LoVo (cell line): ENCODE measurements at regions not wholly inside any gene's neighbourhood (a gene's known extent, or its start where the extent isn't known, plus 50 kb on each side); places are given as distances from the start of the nearest gene placed in this dataset.

ENCODE experiments used
- DNase-seq: peaks from one replicate; pipeline ENCODE4 v3.0.0-alpha.2; 2016; ENCODE audit warnings: low spot score

DNA sequence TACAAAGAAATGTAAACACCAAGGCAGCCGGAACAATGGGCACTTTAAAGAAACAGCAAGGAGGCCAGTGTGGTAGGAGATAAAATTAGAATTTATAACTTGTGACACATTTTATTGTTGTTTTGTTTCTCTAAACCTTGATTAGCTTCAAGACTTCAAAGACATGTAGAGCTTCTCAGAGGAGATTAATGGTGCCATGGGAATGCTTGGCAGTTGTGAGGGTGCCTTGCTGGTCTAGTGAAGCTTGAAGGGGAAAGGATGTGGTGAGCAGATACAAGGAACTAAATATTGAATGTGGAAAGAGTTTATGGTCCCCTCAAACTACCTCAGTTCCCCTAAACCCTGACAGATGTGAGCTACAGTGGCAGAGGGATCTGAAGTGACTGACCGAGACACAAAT is 322.4 kb upstream of the ADAMTS16 start:
- DNase-seq: no peak

DNA sequence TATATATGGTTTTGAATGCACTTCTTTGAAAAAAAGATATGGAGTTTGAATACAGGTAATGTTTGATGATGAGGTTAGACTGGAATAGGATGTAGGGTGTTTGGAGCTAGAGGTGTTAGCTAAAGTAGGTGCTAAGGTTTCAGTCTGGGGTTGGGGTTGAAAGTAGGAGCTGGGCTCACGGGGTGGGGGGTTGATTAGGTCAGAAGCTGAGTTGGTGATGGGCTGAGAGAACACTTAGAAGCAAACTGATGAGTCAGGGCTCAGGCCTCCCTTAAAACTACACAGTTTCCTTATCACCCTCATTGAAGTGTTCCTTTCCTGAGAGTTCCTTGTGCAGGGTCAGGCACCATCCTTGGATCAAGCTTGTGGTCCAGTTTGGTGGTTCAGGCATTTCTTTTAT is 308.8 kb upstream of the ADAMTS16 start:
- DNase-seq: no peak

DNA sequence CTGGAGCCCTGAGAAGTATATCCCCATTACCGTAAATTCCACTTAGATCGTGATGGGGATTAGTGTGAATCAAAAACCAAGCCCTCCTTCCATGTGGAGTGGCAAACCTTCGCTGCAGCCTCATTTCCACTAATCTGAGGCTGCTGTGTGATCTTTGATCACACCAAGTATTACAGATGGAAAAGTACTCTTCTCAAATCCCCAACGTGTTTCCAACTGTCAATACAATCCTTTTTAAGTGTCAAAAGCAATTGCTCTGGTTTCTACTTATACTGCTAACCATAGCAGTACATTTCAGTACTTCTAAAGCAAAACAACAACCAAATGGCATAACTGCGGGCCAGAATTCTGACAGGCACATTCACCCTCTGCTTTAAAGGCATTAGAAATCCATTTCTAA is 307.7 kb upstream of the ADAMTS16 start:
- DNase-seq: no peak

DNA sequence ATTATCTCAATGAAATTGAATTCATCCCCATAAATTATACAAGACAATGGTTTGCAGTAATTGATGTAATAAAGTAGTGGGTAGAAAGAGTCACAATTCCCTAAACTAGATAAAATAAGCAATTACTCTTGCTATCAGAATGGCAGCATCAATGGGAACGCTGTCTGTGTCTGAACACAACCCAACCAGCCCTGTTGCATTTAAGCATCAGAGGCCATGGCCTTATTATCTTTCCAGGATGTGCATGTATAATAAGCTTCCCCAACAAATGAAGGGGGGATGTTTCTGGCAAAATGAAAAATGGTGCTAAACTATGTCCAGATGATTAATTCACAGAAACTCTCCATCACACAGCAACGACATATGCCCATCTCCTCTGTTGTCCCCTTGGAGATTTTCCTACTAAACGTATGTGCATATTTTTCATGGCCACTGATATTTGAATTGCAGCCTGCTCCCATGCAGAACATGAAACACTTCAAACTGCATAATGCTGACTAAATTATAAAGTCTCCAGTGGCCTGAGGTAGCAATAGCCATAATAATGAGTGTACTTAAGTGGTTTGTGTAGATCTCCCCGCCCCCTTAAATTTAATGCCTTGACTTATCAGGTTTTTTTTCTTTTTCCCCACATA is 306.9 kb upstream of the ADAMTS16 start:
- DNase-seq: no peak

DNA sequence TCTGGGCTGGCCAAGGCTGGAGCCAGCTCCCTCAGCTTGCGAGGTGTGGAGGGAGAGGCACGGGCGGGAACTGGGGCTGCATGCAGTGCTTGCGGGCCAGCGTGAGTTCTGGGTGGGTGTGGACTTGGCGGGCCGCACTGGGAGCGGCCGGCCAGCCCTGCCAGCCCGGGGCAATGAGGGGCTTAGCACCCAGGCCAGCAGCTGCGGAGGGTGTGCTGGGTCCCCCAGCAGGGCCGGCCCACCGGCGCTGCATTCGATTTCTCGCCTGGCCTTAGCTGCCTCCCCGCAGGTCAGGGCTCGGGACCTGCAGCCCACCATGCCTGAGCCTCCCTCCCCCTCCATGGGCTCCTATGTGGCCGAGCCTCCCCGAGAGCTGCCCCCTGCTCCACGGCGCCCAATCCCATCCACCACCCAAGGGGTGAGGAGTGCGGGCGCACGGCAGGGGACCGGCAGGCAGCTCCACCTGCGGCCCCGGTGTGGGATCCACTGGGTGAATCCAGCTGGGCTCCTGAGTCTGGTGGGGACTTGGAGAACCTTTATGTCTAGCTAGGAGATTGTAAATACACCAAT is 302.6 kb upstream of the ADAMTS16 start:
- no peak for DNase-seq

DNA sequence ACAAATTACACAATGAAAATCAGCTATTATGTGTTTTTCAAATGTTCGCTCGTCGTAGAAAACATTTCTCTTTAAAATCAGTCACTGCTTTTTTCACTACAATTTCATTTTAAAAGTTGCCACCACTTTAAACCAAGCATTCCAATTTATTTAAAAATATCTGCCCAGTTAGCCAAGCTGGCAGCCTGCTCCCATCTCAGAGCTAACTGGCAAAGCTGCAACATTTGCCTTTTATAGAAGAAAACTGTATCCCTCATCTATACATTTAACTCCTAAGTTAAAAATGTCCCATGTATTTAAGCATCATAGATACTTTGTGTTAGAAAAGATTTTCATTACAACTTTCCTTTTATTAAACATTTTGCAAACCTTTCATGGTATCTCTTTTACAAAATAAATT is 294.9 kb upstream of the ADAMTS16 start:
- DNase-seq: no peak

DNA sequence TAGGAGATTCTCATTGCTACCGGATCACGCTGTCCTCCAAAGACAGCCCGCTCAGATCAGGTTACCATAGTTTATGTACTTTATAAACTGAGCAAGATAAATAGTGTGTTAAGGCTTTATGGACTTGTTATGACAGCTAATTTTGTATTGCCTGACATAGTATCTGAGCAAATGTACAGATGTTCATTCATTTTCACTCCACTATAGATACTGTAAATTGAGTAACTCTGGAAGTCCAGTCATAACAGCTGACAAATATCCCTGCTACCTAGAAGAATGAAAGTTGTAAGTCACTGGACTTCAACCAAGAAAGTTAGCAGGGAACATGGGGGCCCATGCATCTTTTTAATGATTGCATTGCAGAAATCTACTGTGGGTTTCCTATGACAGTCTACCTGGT is 292.4 kb upstream of the ADAMTS16 start:
- DNase-seq: no peak

DNA sequence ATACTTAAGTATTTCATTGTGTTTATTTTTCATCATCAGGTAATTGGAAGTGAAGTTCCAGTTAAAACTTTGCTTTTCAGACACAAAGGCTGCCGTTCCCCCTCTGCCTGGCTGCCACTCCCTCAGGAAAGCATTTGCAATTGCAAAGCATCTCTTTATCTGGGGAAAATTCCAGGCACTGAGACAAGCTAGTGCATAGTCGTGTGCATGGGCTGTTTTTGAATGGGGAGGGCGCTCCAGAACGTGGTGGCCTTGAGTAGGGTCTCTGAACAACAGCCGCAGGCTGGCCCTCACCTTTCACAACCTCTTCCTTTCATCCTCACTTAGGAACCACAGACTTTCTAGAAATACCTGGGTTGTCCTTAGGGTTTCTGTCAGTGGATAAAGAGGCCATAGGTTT is 285.1 kb upstream of the ADAMTS16 start:
- no peak for DNase-seq

DNA sequence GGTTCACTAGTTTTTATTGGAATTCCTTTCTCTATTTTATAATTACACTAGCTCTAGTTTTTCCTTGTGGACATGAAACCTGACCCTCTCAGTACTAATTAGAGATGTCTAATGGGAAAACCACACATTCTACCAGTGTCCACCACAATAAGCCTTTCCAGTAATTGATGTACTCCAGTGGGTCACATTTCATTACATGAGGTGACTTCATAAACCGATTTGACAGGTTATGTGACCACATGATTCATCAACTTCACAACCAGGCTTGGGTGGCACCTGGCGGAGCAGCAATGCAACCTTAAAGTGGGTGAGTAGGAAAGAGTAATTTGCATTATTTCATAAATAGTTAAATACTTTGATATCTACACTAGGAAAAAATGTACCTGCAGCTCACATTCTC is 284.2 kb upstream of the ADAMTS16 start:
- no peak for DNase-seq

DNA sequence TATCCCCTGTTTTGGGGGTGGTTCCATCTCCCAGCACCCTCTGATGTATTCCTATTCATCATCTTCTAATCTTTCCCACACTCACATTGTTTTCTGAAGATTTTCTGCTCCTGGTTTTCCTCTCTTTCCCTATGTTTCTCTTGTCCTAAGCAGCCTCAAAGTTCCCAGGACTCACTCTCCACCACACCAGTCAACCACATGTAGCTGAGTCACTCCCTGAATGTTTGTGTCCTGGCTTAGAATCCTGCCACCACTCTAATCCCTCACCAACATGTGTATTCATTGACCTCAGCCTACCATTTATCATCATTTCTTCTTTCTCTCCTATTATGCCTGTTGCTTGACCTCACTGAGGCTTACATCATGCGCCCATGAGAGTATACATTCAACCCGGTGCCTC is 282.4 kb upstream of the ADAMTS16 start:
- no peak for DNase-seq

DNA sequence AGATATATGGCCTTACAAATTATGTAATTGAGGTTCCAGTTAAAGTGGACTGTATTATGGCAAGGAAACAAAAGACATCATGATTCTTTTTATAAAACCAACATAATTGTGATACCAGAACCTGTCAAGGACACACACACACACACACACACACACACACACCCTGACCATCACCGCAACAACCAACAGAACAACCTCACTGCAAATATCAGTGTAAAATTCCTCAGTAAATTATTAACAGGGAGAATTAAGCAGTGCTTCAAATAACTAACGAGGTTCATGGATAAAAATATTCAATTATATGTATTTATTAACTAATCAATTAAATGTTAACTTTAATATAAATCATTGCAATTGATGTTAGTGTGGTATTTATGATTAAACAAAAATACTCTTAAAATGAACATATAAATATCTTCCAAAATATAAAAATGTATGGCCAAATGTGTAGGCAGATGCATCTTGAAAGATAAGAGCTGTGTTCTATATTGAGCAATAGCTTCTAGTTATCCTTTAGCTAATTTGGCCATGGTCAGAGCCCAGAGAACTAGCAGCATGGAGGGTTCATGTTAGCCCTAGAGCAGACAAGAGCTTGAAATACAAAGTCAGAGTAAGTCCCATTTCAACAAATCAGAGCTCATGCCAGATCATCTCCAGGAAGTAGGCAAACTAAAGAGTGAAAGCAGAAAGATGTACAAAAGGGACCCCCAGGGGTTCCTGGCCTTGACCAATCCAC is 280.5 kb upstream of the ADAMTS16 start:
- no peak for DNase-seq

DNA sequence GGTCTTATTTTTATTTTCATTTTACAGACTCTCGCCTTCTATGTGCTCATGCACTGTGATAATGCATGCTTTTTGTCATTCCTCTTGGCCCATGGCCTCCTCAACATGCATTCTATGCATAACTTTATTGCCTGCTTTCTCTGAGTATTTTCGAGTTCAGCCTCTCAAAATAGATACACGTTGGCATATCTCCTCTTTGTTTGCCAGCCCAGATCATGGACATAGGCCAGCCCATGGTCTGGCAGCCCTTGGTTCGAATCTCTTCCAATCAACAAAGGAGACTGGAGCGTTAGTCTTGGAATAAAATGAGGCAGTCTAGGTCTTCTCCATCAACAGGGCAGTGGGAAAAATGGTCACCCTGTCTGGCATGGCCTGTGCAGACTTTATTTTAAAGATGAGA is 279.5 kb upstream of the ADAMTS16 start:
- no peak for DNase-seq

DNA sequence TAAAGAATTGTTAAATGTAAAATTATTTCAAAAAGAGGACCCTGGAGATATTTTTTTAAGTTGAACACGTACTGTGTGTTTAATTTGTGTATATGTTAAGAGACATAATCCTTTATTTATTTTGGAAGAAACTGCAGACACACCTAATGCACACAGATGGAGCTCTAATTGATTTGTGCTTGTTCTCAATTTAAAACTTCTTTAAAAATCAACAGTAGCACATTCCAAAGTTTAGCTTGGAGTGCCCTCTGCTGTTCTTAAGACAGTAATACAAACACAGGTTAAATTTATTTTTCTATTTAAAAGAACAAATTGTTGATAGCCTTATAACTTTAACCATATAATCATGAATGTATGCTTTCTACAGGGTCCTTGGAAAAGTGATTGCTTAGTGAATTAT is 277.6 kb upstream of the ADAMTS16 start:
- DNase-seq: peak; percentile 42

DNA sequence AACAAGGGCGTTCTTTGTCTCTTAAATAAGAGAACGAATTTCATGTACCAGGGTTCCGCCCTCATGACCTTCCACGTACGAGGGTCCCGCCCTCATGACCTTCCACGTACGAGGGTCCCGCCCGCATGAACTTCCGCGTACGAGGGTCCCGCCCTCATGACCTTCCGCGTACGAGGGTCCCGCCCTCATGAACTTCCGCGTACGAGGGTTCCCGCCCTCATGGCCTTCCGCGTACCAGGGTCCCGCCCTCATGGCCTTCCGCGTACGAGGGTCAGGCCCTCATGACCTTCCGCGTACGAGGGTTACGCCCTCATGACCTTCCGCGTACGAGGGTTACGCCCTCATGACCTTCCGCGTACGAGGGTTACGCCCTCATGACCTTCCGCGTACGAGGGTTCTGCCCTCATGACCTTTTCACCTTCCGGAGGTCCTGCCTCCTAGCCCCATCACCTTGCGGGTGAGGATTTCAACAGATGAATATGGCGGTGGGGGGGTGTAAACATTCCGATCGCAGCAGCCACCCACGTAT is 273.9 kb upstream of the ADAMTS16 start:
- DNase-seq: no peak

DNA sequence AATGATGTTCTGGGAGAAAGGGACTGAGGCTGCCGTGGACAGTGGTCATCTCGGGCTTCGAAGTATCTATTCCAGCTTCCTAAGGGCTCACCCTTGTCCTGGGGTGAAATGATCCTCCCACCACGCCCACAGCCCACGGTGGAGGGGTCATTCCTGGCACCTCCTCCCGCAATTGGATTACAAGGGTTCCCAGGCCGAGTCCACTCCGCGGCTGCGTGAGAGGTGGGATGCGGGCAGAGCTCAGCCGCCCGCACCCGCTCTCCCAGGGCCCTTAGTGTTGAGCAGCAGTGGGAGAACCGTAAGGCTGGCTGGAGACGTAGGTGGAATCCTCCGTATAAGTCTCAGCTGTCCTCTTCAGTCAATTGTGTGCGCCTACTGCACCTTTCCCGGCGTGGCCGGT is 273.3 kb upstream of the ADAMTS16 start:
- DNase-seq: no peak

DNA sequence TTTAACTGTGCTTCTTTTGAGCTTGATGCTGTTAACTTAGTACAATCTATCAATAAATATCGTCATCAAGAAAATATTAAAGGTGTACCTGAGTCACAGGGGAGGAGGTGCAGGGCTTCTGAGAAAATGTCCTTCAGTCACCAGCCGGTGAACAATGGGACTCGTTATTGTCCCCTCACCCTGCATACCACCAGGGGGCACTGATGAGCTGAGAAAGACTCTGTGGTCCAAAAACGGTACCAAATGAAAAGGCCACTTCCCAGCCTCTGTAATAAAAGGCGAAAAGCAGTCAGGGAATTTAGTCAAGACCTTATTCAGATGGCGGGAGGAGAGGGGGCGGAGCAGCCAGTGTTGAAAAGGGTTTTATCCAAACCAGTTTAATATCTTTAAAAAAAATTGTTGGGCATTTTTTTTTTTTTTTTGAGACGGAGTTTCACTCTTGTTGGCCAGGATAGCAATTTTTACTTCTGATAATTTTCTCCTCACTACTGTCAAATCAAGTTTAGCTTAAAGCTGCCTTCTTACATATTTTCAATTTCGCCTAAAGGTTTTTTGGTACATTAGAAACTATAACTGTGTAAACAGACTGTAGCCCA is 271.9 kb upstream of the ADAMTS16 start:
- DNase-seq: peak; percentile 30

DNA sequence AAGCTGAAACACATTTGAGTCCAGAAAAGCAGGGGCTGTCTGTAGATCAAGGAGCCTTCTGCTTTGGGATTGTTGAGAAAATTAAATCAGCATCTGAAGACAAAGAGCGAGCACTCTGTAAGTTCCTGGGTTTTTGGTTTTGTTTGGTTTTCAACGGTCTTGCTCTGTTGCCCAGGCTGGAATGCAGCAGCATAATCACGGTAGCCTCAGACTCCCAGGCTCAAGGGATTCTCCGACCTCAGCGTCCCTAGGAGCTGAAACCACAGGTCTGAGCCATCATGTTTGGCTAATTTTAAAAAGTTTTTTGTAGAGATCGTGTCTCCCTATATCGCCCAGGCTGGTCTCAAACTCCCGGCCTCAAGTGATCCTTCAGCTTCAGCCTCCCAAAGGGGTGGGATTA is 266.5 kb upstream of the ADAMTS16 start:
- DNase-seq: no peak

DNA sequence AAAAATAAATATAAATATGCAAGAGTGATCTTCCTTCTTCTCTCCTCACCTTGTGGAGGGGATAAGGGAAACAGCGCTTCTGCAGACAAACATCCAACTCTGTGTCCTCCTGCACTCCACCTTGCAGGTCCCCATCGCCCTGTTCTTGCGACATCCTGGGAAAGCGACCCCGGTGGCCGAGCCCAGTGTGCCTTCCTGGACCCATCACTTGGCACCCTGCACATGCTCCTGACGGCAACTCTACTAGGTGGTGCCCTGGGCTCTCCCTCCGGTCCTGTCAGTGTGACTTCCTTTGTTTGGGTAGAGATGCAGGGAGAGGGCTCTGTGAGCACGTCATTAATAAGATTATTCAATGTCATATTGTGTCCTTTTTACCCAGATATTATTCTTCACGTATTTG is 266.0 kb upstream of the ADAMTS16 start:
- DNase-seq: no peak

DNA sequence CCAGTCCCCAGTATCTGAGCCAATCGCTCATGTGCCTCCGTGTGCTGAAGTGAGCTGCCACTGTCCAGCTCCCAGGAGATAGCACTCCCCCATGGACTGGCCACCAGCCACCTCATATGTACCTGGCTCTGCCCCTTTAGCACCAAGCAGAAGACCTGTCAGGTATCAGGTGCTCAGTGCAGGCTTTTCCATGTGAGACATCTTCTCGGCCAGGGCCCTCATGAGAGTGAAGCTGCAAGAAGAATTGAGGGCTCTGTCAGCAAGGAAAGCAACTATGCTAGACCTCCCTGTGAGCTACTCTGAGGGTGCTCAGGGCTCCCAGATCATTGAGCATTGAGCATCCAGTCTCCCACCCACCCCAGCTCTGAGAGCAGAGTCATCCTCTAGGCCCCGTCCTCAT is 264.2 kb upstream of the ADAMTS16 start:
- no peak for DNase-seq

DNA sequence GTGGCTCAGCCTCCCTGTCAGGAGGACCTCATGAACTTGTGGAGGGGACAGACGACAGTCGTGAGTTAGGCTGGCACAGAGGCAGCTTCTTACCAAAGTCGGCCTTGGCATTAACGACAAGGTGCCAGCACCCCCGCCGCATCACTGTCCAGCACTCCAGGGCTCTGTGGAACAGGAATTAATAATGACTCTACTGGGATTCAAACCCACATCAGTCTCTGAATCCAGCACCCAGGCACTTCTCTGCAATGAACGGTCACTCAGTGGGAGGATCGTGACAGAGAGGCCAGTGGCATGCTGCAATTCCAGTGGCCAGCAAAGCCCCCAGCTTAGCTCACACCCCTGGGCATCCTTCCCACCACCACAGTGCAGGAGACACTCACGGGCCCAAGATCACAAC is 263.3 kb upstream of the ADAMTS16 start:
- no peak for DNase-seq

DNA sequence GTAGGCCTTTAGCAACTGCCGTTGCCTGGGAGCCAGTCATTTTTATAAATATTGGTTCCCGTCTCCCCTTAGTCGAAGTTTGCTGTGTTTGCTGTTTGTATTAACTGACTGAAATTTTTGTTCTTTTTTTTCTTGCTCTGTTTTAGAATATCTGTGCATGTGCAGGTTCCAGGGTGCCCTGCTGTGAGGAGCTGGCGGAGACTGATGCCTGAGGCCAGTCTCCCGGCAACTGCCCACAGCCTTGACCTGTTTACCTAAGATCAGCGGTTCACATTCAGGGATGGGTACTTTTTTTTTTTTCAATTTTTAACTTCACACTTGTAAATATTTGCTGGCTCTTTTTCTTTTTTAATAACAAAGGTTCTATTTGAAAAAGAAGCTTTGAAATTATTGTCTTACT is 262.6 kb upstream of the ADAMTS16 start:
- no peak for DNase-seq

DNA sequence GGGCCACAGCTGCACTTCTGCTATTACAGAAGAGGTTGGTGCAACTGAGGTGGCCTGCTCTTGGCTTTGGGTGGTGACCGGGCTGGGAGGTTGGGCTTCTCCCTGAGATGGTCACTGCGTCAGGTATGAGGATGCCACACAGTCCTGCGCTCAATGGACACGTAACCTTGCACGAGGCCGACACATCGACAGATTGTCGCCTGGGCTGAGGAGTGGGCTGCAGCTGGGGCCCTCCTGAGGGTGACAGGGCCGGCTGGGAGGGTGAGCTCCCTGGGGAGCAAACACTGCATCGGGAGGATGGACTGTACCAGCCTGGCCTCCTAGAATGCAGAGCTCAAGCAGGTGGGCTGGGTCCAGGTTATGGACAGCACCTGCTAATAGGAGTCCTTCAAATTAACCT is 261.1 kb upstream of the ADAMTS16 start:
- no peak for DNase-seq

DNA sequence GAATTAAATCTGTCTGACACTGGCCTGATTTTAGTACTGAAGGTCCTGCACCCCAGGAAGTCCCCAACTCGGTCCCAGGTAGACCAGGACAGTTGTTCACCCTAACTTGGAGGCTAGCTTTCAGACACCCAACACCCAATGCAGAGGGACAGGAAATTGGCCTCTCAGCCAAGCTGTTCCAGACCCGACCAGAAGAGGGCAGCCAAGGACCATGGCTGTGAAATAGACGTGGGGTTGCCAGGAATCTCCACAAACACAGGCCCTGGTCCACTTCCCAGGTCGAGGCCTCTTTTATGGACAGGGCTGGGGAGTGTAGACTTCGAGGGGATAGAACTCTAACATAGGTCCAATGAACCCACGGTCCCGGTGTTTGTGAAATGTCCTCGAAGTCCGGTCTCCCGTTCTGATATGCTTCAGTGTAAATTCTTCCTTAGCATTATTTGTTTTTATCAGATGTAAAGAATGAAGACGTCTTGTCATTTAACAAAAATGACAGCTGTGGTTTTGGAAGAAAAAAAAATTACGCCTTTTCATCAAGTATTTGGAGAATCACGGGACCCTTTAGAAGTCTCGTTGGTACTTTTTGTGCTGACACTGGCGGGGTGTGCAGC is 260.3 kb upstream of the ADAMTS16 start:
- peak; percentile 68 for DNase-seq
